H1 (cell line): ENCODE measurements at regions not wholly inside any gene's neighbourhood (a gene's known extent, or its start where the extent isn't known, plus 50 kb on each side); places are given as distances from the start of the nearest gene placed in this dataset.

Experiments used
- CTCF ChIA-PET: fragments of 300-600 bp; sonication (Branson Sonifier 250); formaldehyde crosslinking; loops from one replicate; lab custom pipeline; 2021; ENCODE audit not compliant: partially characterized antibody; lab: Charles Lee
- POLR2A ChIA-PET: fragments of 300-600 bp; sonication (Branson Sonifier 250); formaldehyde crosslinking; loops from one replicate; lab custom pipeline; 2021; ENCODE audit warnings: inconsistent platforms; ENCODE audit not compliant: partially characterized antibody; lab: Charles Lee
- DNase-seq, 2 experiments: peaks; one replicate each; pipeline versions ENCODE4 v3.0.0 to v3.0.0-alpha.2; 2010 to 2022; ENCODE audit warnings: low spot score in 2 of 2, low read depth in 1 of 2, mixed read lengths in 1 of 2
- FAIRE-seq: peaks from 2 replicates; lab custom pipeline; 2011; peaks lifted over from hg19 to GRCh38; lab: Jason Lieb, UNC
- H2AFZ ChIP-seq: 2 replicates; pipeline ENCODE4 v1.8.1; 2012; ENCODE audit warnings: low read length, inconsistent platforms
- H2AK5ac ChIP-seq: 2 replicates; pipeline ENCODE4 v1.6.1; 2013; ENCODE audit warnings: low read depth, low read length
- H2BK120ac ChIP-seq: replicated peaks from 2 replicates; pipeline ENCODE3; 2013; ENCODE audit warnings: low read depth, low read length, inconsistent platforms
- H2BK12ac ChIP-seq: 2 replicates; pipeline ENCODE4 v1.6.1; 2013; ENCODE audit warnings: low read depth, low read length
- H2BK15ac ChIP-seq: 2 replicates; pipeline ENCODE4 v1.6.1; 2013; ENCODE audit warnings: low read length
- H2BK20ac ChIP-seq: 2 replicates; pipeline ENCODE4 v1.6.1; 2013; ENCODE audit warnings: low read length
- H2BK5ac ChIP-seq: 2 replicates; pipeline ENCODE4 v1.6.1; 2013; ENCODE audit warnings: low read depth, low read length
- H3K14ac ChIP-seq: 2 replicates; pipeline ENCODE4 v1.6.1; 2013; ENCODE audit warnings: inconsistent platforms; ENCODE audit not compliant: insufficient read length
- H3K18ac ChIP-seq: 2 replicates; pipeline ENCODE4 v1.6.1; 2013; ENCODE audit warnings: low read length; ENCODE audit errors: extremely low read depth
- H3K23ac ChIP-seq: 2 replicates; pipeline ENCODE4 v1.6.1; 2013; ENCODE audit warnings: inconsistent platforms; ENCODE audit not compliant: insufficient read length
- H3K23me2 ChIP-seq: 2 replicates; pipeline ENCODE4 v1.6.1; 2013; ENCODE audit warnings: low read depth, low read length
- H3K27ac ChIP-seq: 2 replicates; pipeline ENCODE4 v1.6.1; 2011; ENCODE audit warnings: low read depth, low read length, inconsistent platforms
- H3K27me3 ChIP-seq, 4 experiments: replicated peaks in 1 of 4; 1 replicate in 1 of 4; 2 replicates in 3 of 4; pipeline versions ENCODE4 v1.6.1 to v1.8.1; 2011 to 2013; ENCODE audit warnings: low read length in 3 of 4, mild to moderate bottlenecking in 3 of 4, inconsistent platforms in 2 of 4, mixed read lengths in 2 of 4, moderate library complexity in 1 of 4; ENCODE audit not compliant: control insufficient read depth in 3 of 4, insufficient read depth in 3 of 4; ENCODE audit errors: extremely low read depth in 1 of 4
- H3K36me3 ChIP-seq, 4 experiments: 2 replicates each; pipeline versions ENCODE4 v1.6.1 to v1.8.1; 2011 to 2013; ENCODE audit warnings: mild to moderate bottlenecking in 4 of 4, low read length in 3 of 4, moderate library complexity in 2 of 4, control low read depth in 1 of 4, inconsistent platforms in 1 of 4; ENCODE audit not compliant: insufficient read depth in 4 of 4, control insufficient read depth in 2 of 4
- H3K4ac ChIP-seq: replicated peaks from 2 replicates; pipeline ENCODE3; 2013; ENCODE audit warnings: low read length, low read depth, mixed read lengths, inconsistent platforms; ENCODE audit not compliant: insufficient read length
- H3K4me1 ChIP-seq, 4 experiments: replicated peaks in 1 of 4; 1 replicate in 1 of 4; 2 replicates in 3 of 4; pipeline versions ENCODE4 v1.6.1 to v1.8.1; 2011 to 2013; ENCODE audit warnings: low read length in 3 of 4, inconsistent platforms in 2 of 4, mixed read lengths in 1 of 4; ENCODE audit not compliant: insufficient read depth in 4 of 4, control insufficient read depth in 3 of 4
- H3K4me2 ChIP-seq, 2 experiments: 2 replicates each; pipeline versions ENCODE4 v1.6.1 to v1.8.1; 2011 to 2013; ENCODE audit warnings: low read depth in 2 of 2, low read length in 2 of 2, control low read depth in 1 of 2, inconsistent platforms in 1 of 2, mild to moderate bottlenecking in 1 of 2; ENCODE audit not compliant: insufficient read depth in 1 of 2
- H3K4me3 ChIP-seq, 4 experiments: fragments of 200-600, 300-600 bp in 1 of 4; sonication (generic), shearing (Covaris generic), sonication (Bioruptor Twin) in 1 of 4; 2 replicates each; pipeline versions ENCODE4 v1.5.1 to v1.8.1; 2011 to 2016; ENCODE audit warnings: low read length in 4 of 4, low read depth in 3 of 4, control low read depth in 2 of 4, inconsistent platforms in 2 of 4, mild to moderate bottlenecking in 2 of 4, mixed read lengths in 1 of 4, moderate library complexity in 1 of 4; ENCODE audit not compliant: insufficient read depth in 2 of 4; ENCODE audit errors: extremely low read depth in 1 of 4
- H3K56ac ChIP-seq: replicated peaks from 2 replicates; pipeline ENCODE3; 2013; ENCODE audit warnings: low read depth, mild to moderate bottlenecking, mixed read lengths, low read length, inconsistent platforms; ENCODE audit not compliant: insufficient read length
- H3K79me1 ChIP-seq: 2 replicates; pipeline ENCODE4 v1.6.1; 2013; ENCODE audit warnings: low read depth, low read length, control low read depth
- H3K79me2 ChIP-seq, 2 experiments: 2 replicates each; pipeline versions ENCODE4 v1.6.1 to v1.8.1; 2012 to 2013; ENCODE audit warnings: low read length in 2 of 2, mild to moderate bottlenecking in 2 of 2, inconsistent platforms in 1 of 2; ENCODE audit not compliant: insufficient read depth in 2 of 2, control insufficient read depth in 1 of 2
- H3K9ac ChIP-seq, 4 experiments: replicated peaks in 1 of 4; 1 replicate in 1 of 4; 2 replicates in 3 of 4; pipeline versions ENCODE4 v1.6.1 to v1.8.1; 2011 to 2013; ENCODE audit warnings: low read depth in 3 of 4, low read length in 3 of 4, control low read depth in 2 of 4, mild to moderate bottlenecking in 2 of 4, moderate library complexity in 2 of 4, inconsistent platforms in 1 of 4; ENCODE audit errors: extremely low read depth in 1 of 4
- H3K9me3 ChIP-seq, 2 experiments: 2 replicates each; pipeline versions ENCODE4 v1.6.1 to v1.8.1; 2012 to 2013; ENCODE audit warnings: mild to moderate bottlenecking in 2 of 2, moderate library complexity in 2 of 2, control low read depth in 1 of 2, inconsistent platforms in 1 of 2, low read depth in 1 of 2, low read length in 1 of 2, mixed read lengths in 1 of 2; ENCODE audit not compliant: insufficient read depth in 2 of 2
- H4K20me1 ChIP-seq, 2 experiments: replicated peaks in 1 of 2; 2 replicates each; pipeline versions ENCODE3 to v1.8.1; 2011 to 2013; ENCODE audit warnings: inconsistent platforms in 2 of 2, low read length in 2 of 2, mild to moderate bottlenecking in 1 of 2; ENCODE audit not compliant: insufficient read depth in 2 of 2, control insufficient read depth in 1 of 2
- H4K5ac ChIP-seq: 2 replicates; pipeline ENCODE4 v1.6.1; 2013; ENCODE audit warnings: low read length, low read depth, mixed read lengths, inconsistent platforms; ENCODE audit not compliant: insufficient read length
- H4K8ac ChIP-seq: 2 replicates; pipeline ENCODE4 v1.8.0; 2013; ENCODE audit warnings: mild to moderate bottlenecking, moderate library complexity, low read length, inconsistent platforms; ENCODE audit not compliant: insufficient read depth; ENCODE audit errors: extremely low read depth
- H4K91ac ChIP-seq: replicated peaks from 2 replicates; pipeline ENCODE3; 2013; ENCODE audit warnings: low read length, mixed read lengths, inconsistent platforms; ENCODE audit not compliant: insufficient read length
- CEBPB ChIP-seq: IDR thresholded peaks from 2 replicates; pipeline ENCODE4 v1.6.1; 2012; ENCODE audit warnings: low read depth, low read length
- EGR1 ChIP-seq: IDR thresholded peaks from 2 replicates; pipeline ENCODE4 v1.6.1; 2011; ENCODE audit warnings: low read depth, low read length, borderline replicate concordance
- GTF2F1 ChIP-seq: IDR thresholded peaks from 2 replicates; pipeline ENCODE4 v1.6.1; 2012; ENCODE audit warnings: low read depth, low read length, improper control_type of control experiment, borderline replicate concordance
- HDAC6 ChIP-seq: IDR thresholded peaks from one replicate; pipeline ENCODE4 v1.7.1; 2012; ENCODE audit warnings: low read depth, mild to moderate bottlenecking, inconsistent platforms, low read length, moderate library complexity
- KDM1A ChIP-seq: fragments of 200-600, 300-600 bp; sonication (generic); IDR thresholded peaks from 2 replicates; pipeline ENCODE4 v1.7.1; 2016; ENCODE audit warnings: mild to moderate bottlenecking, low read length, borderline replicate concordance
- KDM4A ChIP-seq: IDR thresholded peaks from one replicate; pipeline ENCODE4 v1.7.1; 2012; ENCODE audit warnings: low read depth, mild to moderate bottlenecking, moderate library complexity, low read length, inconsistent platforms; ENCODE audit not compliant: severe bottlenecking
- SAP30 ChIP-seq: fragments of 300-600 bp; sonication (generic); IDR thresholded peaks from 2 replicates; pipeline ENCODE4 v1.7.1; 2012; ENCODE audit warnings: low read length, moderate library complexity, mild to moderate bottlenecking, inconsistent platforms; ENCODE audit not compliant: insufficient read depth, insufficient replicate concordance
- SP1 ChIP-seq: IDR thresholded peaks from 2 replicates; pipeline ENCODE4 v1.6.1; 2011; ENCODE audit warnings: low read depth, low read length
- SP2 ChIP-seq: IDR thresholded peaks from 2 replicates; pipeline ENCODE4 v1.6.1; 2012; ENCODE audit warnings: mild to moderate bottlenecking, low read length, inconsistent platforms
- TCF12 ChIP-seq: IDR thresholded peaks from 2 replicates; pipeline ENCODE4 v1.6.1; 2011; ENCODE audit warnings: low read depth, mild to moderate bottlenecking, low read length
- YY1 ChIP-seq: IDR thresholded peaks from 2 replicates; pipeline ENCODE4 v1.6.1; 2011; ENCODE audit warnings: low read depth, mild to moderate bottlenecking, low read length
- WGBS, 2 experiments: shearing (Covaris generic) in 1 of 2; methylation state at CpG; one replicate each; pipeline versions ENCODE4 v1.1.6 to v1.1.7; 2013 to 2015; ENCODE audit warnings: low lambda C conversion rate in 2 of 2, mixed read lengths in 2 of 2, inconsistent platforms in 1 of 2, low coverage in 1 of 2, missing lambda C conversion rate in 1 of 2; ENCODE audit not compliant: insufficient replicate concordance in 2 of 2, insufficient coverage in 1 of 2, insufficient read length in 1 of 2; ENCODE audit errors: extremely low coverage in 1 of 2, missing lambda C conversion rate in 1 of 2; 5-methylcytosine and 5-hydroxymethylcytosine counted together
- TF ChIP-seq, protein P1 (sequence below): IDR thresholded peaks from 2 replicates; pipeline ENCODE4 v1.6.1; 2012; ENCODE audit warnings: low read length, inconsistent platforms

DNA sequence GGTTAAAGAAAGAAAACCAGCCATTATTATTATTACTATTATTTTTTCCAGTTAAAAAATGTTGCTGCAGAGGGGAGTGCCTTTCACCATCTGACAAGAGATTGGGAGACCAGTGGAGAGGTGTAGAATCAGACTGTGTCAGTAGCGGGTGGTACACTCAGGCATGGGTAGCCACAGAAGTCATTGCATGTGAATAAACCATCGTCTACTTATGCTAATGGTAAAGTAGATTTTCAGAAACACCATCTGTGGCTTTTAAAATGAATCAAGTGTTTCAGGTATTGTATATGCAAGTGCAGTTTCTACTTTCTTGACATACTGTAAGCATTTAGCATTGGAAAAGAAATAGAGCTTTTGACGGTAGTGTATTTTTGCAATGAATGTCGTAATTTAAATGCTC, 131.5 kb upstream of the SP8 start:
- no peak overlapping the region for H3K18ac ChIP-seq
- no peak overlapping the region for H4K5ac ChIP-seq
- H3K9me3 ChIP-seq = no peaks in the 10 kb centered on the region
- no peaks in the 10 kb centered on the region for H3K27me3 ChIP-seq
- H3K23me2 ChIP-seq = no peaks in the 10 kb centered on the region
- no peak overlapping the region for H2BK15ac ChIP-seq
- no peak overlapping the region for H2AK5ac ChIP-seq
- H2BK20ac ChIP-seq = no peak overlapping the region
- H3K79me1 ChIP-seq = no peaks in the 10 kb centered on the region
- POLR2A ChIA-PET = no interaction called here
- CTCF ChIA-PET = no interaction called here
- no peaks in the 10 kb centered on the region for H3K79me2 ChIP-seq
- H2BK120ac ChIP-seq = no peak overlapping the region
- H2BK5ac ChIP-seq = no peak overlapping the region
- H2BK12ac ChIP-seq = no peak overlapping the region
- no peak overlapping the region for H3K14ac ChIP-seq
- H3K4ac ChIP-seq = no peak overlapping the region
- no peak overlapping the region for H3K9ac ChIP-seq
- no peak for TF ChIP-seq SAP30
- no peak for TF ChIP-seq SP1
- no peak for TF ChIP-seq CEBPB
- no peak for TF ChIP-seq SP2
- TF ChIP-seq KDM1A = no peak
- no peak for TF ChIP-seq KDM4A
- TF ChIP-seq, protein P1, sequence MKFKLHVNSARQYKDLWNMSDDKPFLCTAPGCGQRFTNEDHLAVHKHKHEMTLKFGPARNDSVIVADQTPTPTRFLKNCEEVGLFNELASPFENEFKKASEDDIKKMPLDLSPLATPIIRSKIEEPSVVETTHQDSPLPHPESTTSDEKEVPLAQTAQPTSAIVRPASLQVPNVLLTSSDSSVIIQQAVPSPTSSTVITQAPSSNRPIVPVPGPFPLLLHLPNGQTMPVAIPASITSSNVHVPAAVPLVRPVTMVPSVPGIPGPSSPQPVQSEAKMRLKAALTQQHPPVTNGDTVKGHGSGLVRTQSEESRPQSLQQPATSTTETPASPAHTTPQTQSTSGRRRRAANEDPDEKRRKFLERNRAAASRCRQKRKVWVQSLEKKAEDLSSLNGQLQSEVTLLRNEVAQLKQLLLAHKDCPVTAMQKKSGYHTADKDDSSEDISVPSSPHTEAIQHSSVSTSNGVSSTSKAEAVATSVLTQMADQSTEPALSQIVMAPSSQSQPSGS = no peak
- TF ChIP-seq EGR1 = no peak
- no peak for TF ChIP-seq HDAC6
- TF ChIP-seq YY1 = no peak
- TF ChIP-seq GTF2F1 = no peak
- no peak for TF ChIP-seq TCF12
- FAIRE-seq (no peak), DNase-seq (no peak)
- H3K4me3 ChIP-seq = no peak overlapping the region
- H3K36me3 ChIP-seq = no peaks in the 10 kb centered on the region
- H2AFZ ChIP-seq = no peak overlapping the region
- H3K27ac ChIP-seq = no peak overlapping the region
- 80% methylated on average over 4 of the region's 4 CpGs; no CpG with 5 or more reads in 1 of the 2 experiments for WGBS, 2 experiments
- no peaks in the 10 kb centered on the region for H4K20me1 ChIP-seq
- no peak overlapping the region for H3K4me2 ChIP-seq
- no peak overlapping the region for H3K56ac ChIP-seq
- H3K23ac ChIP-seq = no peak overlapping the region
- no peak overlapping the region for H4K91ac ChIP-seq
- H3K4me1 ChIP-seq = peaks cover 0 to 2% (median 0%) of the 10 kb centered on the region in 4 experiments; a peak in 2 of 7 replicates
- H4K8ac ChIP-seq = no peak overlapping the region
